B cell (primary cell): ENCODE measurements at regions not wholly inside any gene's neighbourhood (a gene's known extent, or its start where the extent isn't known, plus 50 kb on each side); places are given as distances from the start of the nearest gene placed in this dataset.

ENCODE experiments used
- CTCF ChIP-seq: fragments of 200-600 bp; IDR thresholded peaks from one replicate; pipeline ENCODE4 v1.8.0; 2022; ENCODE audit warnings: antibody characterized with exemption, mild to moderate bottlenecking
- EZH2 ChIP-seq: IDR thresholded peaks from 2 replicates; pipeline ENCODE4 v1.6.1; 2012; ENCODE audit warnings: borderline replicate concordance, low read depth, mild to moderate bottlenecking, moderate library complexity, low read length; ENCODE audit not compliant: insufficient read depth, poor library complexity, severe bottlenecking

GRCh38 chr2:41908349-41908748 is 139.5 kb upstream of the PKDCC start:
- TF ChIP-seq CTCF (no peak), EZH2 (no peak)
